GM10266 (cell line): ENCODE measurements at regions not wholly inside any gene's neighbourhood (a gene's known extent, or its start where the extent isn't known, plus 50 kb on each side); places are given as distances from the start of the nearest gene placed in this dataset.

Experiments
- DNase-seq: peaks from one replicate; pipeline ENCODE4 v3.0.0; 2012; ENCODE audit errors: extremely low spot score
- TF ChIP-seq, protein P1 (sequence below): IDR thresholded peaks from 2 replicates; pipeline ENCODE4 v1.5.1; 2012; ENCODE audit warnings: mild to moderate bottlenecking, low read depth; ENCODE audit not compliant: control insufficient read depth, insufficient read depth; ENCODE audit errors: missing control alignments

GRCh38 chr4:66852843-66853242 lies 692.5 kb downstream of the CENPC start:
- TF ChIP-seq, protein P1, sequence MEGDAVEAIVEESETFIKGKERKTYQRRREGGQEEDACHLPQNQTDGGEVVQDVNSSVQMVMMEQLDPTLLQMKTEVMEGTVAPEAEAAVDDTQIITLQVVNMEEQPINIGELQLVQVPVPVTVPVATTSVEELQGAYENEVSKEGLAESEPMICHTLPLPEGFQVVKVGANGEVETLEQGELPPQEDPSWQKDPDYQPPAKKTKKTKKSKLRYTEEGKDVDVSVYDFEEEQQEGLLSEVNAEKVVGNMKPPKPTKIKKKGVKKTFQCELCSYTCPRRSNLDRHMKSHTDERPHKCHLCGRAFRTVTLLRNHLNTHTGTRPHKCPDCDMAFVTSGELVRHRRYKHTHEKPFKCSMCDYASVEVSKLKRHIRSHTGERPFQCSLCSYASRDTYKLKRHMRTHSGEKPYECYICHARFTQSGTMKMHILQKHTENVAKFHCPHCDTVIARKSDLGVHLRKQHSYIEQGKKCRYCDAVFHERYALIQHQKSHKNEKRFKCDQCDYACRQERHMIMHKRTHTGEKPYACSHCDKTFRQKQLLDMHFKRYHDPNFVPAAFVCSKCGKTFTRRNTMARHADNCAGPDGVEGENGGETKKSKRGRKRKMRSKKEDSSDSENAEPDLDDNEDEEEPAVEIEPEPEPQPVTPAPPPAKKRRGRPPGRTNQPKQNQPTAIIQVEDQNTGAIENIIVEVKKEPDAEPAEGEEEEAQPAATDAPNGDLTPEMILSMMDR: no peak
- DNase-seq: no peak

- TF ChIP-seq, protein P1: no peak
- DNase-seq: no peak
Measured at GRCh38 chr4:66849596-66849995, 695.7 kb downstream of the CENPC start.

DNA sequence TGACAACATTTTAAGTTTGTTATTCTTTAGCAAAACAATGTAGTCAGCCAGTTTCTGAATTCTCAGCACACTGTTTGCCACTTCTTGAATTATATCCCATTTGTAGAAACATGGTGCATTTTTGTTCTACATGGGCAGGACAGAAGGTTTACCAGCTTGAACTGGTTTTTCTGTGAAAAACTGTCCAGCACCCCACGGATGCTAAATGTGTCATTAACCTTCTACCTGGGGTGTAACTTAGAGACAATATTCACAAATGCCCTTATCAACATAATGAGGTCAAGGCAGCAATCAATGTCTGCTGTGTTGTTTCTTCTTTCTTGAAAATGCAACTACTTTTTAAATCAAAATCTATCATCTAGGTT lies 702.6 kb downstream of the CENPC start:
- no peak for DNase-seq
- TF ChIP-seq, protein P1: no peak

DNA sequence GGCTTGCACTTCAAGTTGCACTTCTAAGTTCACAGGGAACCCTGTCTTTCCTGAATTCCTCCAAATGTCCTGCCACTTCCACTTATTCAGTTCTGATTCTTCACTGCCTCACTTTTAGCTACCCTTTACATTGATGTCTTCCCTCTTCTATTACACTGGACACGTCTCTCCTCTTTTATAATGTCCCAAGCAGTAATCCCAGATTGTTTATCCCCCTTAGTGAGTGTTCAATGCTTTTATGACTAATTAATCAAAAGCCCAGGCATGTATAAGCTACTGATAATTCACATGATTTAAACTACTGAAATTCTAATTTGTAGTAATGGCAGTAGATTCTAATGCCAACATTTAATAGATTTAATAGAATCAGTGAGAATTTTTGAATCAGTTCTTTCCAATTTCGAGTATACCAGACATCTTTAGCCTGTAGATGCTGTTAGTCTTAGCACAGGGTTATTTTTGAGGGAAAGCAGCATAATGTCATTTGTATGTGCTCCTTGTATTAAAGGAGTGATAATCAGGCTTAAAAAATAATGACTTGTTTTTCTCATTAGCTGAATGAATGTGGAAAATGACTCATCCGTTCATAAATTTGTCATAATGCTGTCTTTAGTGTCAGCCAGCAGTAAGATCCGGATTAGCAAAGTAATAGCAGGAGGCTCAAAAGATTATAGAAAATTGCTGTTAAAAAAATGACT lies 703.1 kb downstream of the CENPC start:
- no peak for DNase-seq
- TF ChIP-seq, protein P1: no peak

GRCh38 chr4:66840178-66840577 lies 705.1 kb downstream of the CENPC start:
- TF ChIP-seq, protein P1: no peak
- DNase-seq: no peak

GRCh38 chr4:66837279-66837922 lies 707.9 kb downstream of the CENPC start:
- TF ChIP-seq, protein P1: no peak
- no peak for DNase-seq

- TF ChIP-seq, protein P1: no peak
Measured at GRCh38 chr4:66829310-66829709, 716.0 kb downstream of the CENPC start.

More at GRCh38 chr4:66829310-66829709, 716.0 kb downstream of the CENPC start:
- no peak for DNase-seq
